A673 (cell line): ENCODE measurements at regions not wholly inside any gene's neighbourhood (a gene's known extent, or its start where the extent isn't known, plus 50 kb on each side); places are given as distances from the start of the nearest gene placed in this dataset.

Source experiments
- CTCF ChIP-seq: fragments of 300-800, 200-600 bp; sonication (generic); conservative IDR thresholded peaks from 2 replicates; pipeline ENCODE4 v1.5.1; 2017; ENCODE audit warnings: low read depth, mild to moderate bottlenecking, antibody characterized with exemption, low read length, moderate library complexity, mixed read lengths
- EZH2 ChIP-seq: fragments of 200-600 bp; sonication (generic); IDR thresholded peaks from 2 replicates; pipeline ENCODE4 v1.6.1; 2017; ENCODE audit warnings: borderline replicate concordance, low read depth, mild to moderate bottlenecking, mixed read lengths, antibody characterized with exemption, low read length; ENCODE audit not compliant: poor library complexity, severe bottlenecking

- no peak for TF ChIP-seq CTCF
- no peak for TF ChIP-seq EZH2
These were observed 154.8 kb upstream of the GRIK3 start for GRCh38 chr1:37189111-37189510.
